ENCODE measurements at regions not wholly inside any gene's neighbourhood (a gene's known extent, or its start where the extent isn't known, plus 50 kb on each side); places are given as distances from the start of the nearest gene placed in this dataset.

DNA sequence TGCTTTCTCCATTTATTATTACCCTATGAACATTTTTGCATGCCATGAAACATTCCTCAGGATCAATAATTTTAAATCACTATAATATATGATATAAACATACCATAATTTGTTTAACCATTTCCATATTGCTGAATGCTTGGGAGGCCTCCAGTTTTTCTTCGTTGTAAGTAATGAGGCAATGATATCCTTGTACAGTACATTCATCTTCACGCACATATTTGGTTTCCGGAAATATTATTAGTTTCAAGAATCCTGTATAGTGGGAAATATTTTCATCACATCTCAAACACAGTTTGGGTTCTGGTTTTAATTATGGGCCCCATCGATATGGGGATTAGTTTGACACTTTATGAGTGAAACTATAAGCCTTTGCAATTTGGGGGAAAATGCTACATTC, 135.4 kb downstream of the HS3ST3B1 start:
- H4K8ac ChIP-seq (ENCODE audit: extremely low read depth, insufficient read depth, low read length), result no peak overlapping the region
- H3K18ac ChIP-seq (ENCODE audit: extremely low read depth, low read length), result no peak overlapping the region
- H3K23ac ChIP-seq (ENCODE audit: insufficient read length), result no peak overlapping the region
- no peaks in the 10 kb centered on the region for H3K79me1 ChIP-seq (ENCODE audit: low read depth, low read length)
- no peak overlapping the region for H3K4me3 ChIP-seq (ENCODE audit: extremely low read depth in 1 of 4, insufficient read depth in 2 of 4, low read depth in 3 of 4, low read length in 4 of 4)
- 94% methylated on average over 4 of the region's 4 CpGs; no CpG with 5 or more reads in 1 of the 2 experiments for WGBS, 2 experiments (ENCODE audit: extremely low coverage in 1 of 2, insufficient coverage in 1 of 2, insufficient read length in 1 of 2, insufficient replicate concordance in 2 of 2, low coverage in 1 of 2, low lambda C conversion rate in 2 of 2, missing lambda C conversion rate in 1 of 2)
- no peak overlapping the region for H3K4me2 ChIP-seq (ENCODE audit: insufficient read depth in 1 of 2, low read depth in 2 of 2, low read length in 2 of 2)
- H3K4ac ChIP-seq (replicated peaks; ENCODE audit: insufficient read length, low read depth, low read length), result no peak overlapping the region
- H3K36me3 ChIP-seq (ENCODE audit: control insufficient read depth in 2 of 4, insufficient read depth in 4 of 4, low read length in 3 of 4), result no peaks in the 10 kb centered on the region
- no peak overlapping the region for H2BK15ac ChIP-seq (ENCODE audit: low read length)
- no peak overlapping the region for H2BK5ac ChIP-seq (ENCODE audit: low read depth, low read length)
- ChIA-PET POLR2A (ENCODE audit: partially characterized antibody) (no interaction called here), CTCF (ENCODE audit: partially characterized antibody) (no interaction called here)
- no peaks in the 10 kb centered on the region for H4K20me1 ChIP-seq (replicated peaks in 1 of 2; ENCODE audit: control insufficient read depth in 1 of 2, insufficient read depth in 2 of 2, low read length in 2 of 2)
- H2AFZ ChIP-seq (ENCODE audit: low read length), result 0 out of 2 replicates have a peak overlapping the region, but pooled peaks have one; percentile 90
- no peak overlapping the region for H3K56ac ChIP-seq (replicated peaks; ENCODE audit: insufficient read length, low read depth, low read length)
- no peak overlapping the region for H2BK12ac ChIP-seq (ENCODE audit: low read depth, low read length)
- H3K27ac ChIP-seq (ENCODE audit: low read depth, low read length), result no peak overlapping the region
- no peak overlapping the region for H4K91ac ChIP-seq (replicated peaks; ENCODE audit: insufficient read length, low read length)
- no peaks in the 10 kb centered on the region for H3K9me3 ChIP-seq (ENCODE audit: insufficient read depth in 2 of 2, low read depth in 1 of 2, low read length in 1 of 2)
- no peaks in the 10 kb centered on the region for H3K23me2 ChIP-seq (ENCODE audit: low read depth, low read length)
- no peak overlapping the region for H4K5ac ChIP-seq (ENCODE audit: insufficient read length, low read depth, low read length)
- no peak overlapping the region for H2BK20ac ChIP-seq (ENCODE audit: low read length)
- no peak overlapping the region for H3K14ac ChIP-seq (ENCODE audit: insufficient read length)
- no peaks in the 10 kb centered on the region for H3K4me1 ChIP-seq (replicated peaks in 1 of 4; ENCODE audit: control insufficient read depth in 3 of 4, insufficient read depth in 4 of 4, low read length in 3 of 4)
- TF ChIP-seq TAF7 (optimal IDR thresholded peaks at IDR 0.05; ENCODE audit: borderline replicate concordance, low read depth, low read length), result no peak
- TF ChIP-seq, protein P1, sequence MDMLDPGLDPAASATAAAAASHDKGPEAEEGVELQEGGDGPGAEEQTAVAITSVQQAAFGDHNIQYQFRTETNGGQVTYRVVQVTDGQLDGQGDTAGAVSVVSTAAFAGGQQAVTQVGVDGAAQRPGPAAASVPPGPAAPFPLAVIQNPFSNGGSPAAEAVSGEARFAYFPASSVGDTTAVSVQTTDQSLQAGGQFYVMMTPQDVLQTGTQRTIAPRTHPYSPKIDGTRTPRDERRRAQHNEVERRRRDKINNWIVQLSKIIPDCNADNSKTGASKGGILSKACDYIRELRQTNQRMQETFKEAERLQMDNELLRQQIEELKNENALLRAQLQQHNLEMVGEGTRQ (IDR thresholded peaks at IDR 0.05; ENCODE audit: low read length), result no peak
- H3K79me2 ChIP-seq (ENCODE audit: control insufficient read depth in 1 of 2, insufficient read depth in 2 of 2, low read length in 2 of 2), result no peaks in the 10 kb centered on the region
- peaks cover 0 to 1% (median 0%) of the 10 kb centered on the region in 4 experiments; a peak in 1 of 7 replicates for H3K27me3 ChIP-seq (replicated peaks in 1 of 4; ENCODE audit: control insufficient read depth in 3 of 4, extremely low read depth in 1 of 4, insufficient read depth in 3 of 4, low read length in 3 of 4)
- FAIRE-seq (no peak), DNase-seq (ENCODE audit: low read depth in 1 of 2, low spot score in 2 of 2) (no peak)
- H2BK120ac ChIP-seq (replicated peaks; ENCODE audit: low read depth, low read length), result no peak overlapping the region
- no peak overlapping the region for H3K9ac ChIP-seq (replicated peaks in 1 of 4; ENCODE audit: extremely low read depth in 1 of 4, low read depth in 3 of 4, low read length in 3 of 4)
- no peak overlapping the region for H2AK5ac ChIP-seq (ENCODE audit: low read depth, low read length)

All from H1 (cell line).